Suprapubic skin (tissue), 3 donors: ENCODE measurements at regions not wholly inside any gene's neighbourhood (a gene's known extent, or its start where the extent isn't known, plus 50 kb on each side); places are given as distances from the start of the nearest gene placed in this dataset.

Experiments
- CTCF ChIP-seq, 2 donors: fragments of 200-600 bp in 1 of 2; fragments of 450-650 bp in 1 of 2; sonication (generic) in 1 of 2; IDR thresholded peaks; one replicate each; pipeline ENCODE4 v1.5.1; 2016 to 2019; ENCODE audit warnings: antibody characterized with exemption in 2 of 2, mild to moderate bottlenecking in 1 of 2, moderate library complexity in 1 of 2
- POLR2A ChIP-seq, 2 donors: fragments of 450-650 bp; IDR thresholded peaks; one replicate each; pipeline ENCODE4 v1.6.1; 2017; ENCODE audit warnings: antibody characterized with exemption in 2 of 2, mild to moderate bottlenecking in 2 of 2, moderate library complexity in 2 of 2

- TF ChIP-seq CTCF (IDR thresholded peaks at IDR 0.05): no peak
- no peak for TF ChIP-seq POLR2A (IDR thresholded peaks at IDR 0.05)
Observed at GRCh38 chr5:15132816-15133405, 261.3 kb upstream of the ANKH start.
